Nephron progenitor cell (in vitro differentiated cells): ENCODE measurements at regions not wholly inside any gene's neighbourhood (a gene's known extent, or its start where the extent isn't known, plus 50 kb on each side); places are given as distances from the start of the nearest gene placed in this dataset.
"Not testable (repeated sequence)": the region's sequence is repeated elsewhere in the genome, so short reads cannot be mapped to it uniquely, and the experiment has no call there.

Experiments used
- DNase-seq: peaks from one replicate; pipeline ENCODE4 v3.0.0; 2021
- H3K27ac Mint-ChIP-seq: 2 replicates; pipeline ENCODE4 v1.8.0; 2021; ENCODE audit warnings: mild to moderate bottlenecking, moderate library complexity, mixed read lengths
- H3K27me3 Mint-ChIP-seq: 2 replicates; pipeline ENCODE4 v1.8.0; 2021; ENCODE audit warnings: mild to moderate bottlenecking, low read depth, mixed read lengths; ENCODE audit not compliant: poor library complexity
- H3K36me3 Mint-ChIP-seq: 2 replicates; pipeline ENCODE4 v1.8.0; 2021; ENCODE audit warnings: low read depth, mixed read lengths
- H3K4me1 Mint-ChIP-seq: 2 replicates; pipeline ENCODE4 v1.8.0; 2021; ENCODE audit warnings: mixed read lengths
- H3K4me3 Mint-ChIP-seq: 2 replicates; pipeline ENCODE4 v1.8.0; 2021; ENCODE audit warnings: mild to moderate bottlenecking, moderate library complexity, mixed read lengths
- H3K9me3 Mint-ChIP-seq: 2 replicates; pipeline ENCODE4 v1.8.0; 2021; ENCODE audit warnings: mild to moderate bottlenecking, moderate library complexity, mixed read lengths
- TF ChIP-seq, protein P1 (sequence below): fragments of 200-600 bp; sonication (generic); IDR thresholded peaks from 2 replicates; pipeline ENCODE4 v1.5.0; 2021; ENCODE audit warnings: antibody characterized with exemption

DNA sequence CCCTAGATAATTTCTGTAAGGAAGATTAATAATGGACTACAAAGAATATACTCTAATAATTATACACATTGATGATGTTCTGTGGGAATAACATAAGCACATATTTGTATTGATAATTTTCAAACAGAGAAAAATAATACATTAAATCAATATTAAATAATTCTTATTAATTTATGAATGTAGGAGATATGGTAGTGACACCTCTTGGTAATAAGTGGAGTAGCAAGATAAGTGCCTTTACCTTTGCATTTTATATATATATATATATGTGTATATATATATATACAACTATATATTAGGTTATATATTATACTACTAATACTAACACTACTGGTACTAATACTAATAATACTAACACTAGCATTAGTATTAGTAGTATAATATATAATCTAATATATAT is 905.8 kb downstream of the SLITRK1 start:
- no peak for DNase-seq
- TF ChIP-seq, protein P1, sequence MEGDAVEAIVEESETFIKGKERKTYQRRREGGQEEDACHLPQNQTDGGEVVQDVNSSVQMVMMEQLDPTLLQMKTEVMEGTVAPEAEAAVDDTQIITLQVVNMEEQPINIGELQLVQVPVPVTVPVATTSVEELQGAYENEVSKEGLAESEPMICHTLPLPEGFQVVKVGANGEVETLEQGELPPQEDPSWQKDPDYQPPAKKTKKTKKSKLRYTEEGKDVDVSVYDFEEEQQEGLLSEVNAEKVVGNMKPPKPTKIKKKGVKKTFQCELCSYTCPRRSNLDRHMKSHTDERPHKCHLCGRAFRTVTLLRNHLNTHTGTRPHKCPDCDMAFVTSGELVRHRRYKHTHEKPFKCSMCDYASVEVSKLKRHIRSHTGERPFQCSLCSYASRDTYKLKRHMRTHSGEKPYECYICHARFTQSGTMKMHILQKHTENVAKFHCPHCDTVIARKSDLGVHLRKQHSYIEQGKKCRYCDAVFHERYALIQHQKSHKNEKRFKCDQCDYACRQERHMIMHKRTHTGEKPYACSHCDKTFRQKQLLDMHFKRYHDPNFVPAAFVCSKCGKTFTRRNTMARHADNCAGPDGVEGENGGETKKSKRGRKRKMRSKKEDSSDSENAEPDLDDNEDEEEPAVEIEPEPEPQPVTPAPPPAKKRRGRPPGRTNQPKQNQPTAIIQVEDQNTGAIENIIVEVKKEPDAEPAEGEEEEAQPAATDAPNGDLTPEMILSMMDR = no peak
- H3K4me1 Mint-ChIP-seq = no peaks in the 10 kb centered on the region

DNA sequence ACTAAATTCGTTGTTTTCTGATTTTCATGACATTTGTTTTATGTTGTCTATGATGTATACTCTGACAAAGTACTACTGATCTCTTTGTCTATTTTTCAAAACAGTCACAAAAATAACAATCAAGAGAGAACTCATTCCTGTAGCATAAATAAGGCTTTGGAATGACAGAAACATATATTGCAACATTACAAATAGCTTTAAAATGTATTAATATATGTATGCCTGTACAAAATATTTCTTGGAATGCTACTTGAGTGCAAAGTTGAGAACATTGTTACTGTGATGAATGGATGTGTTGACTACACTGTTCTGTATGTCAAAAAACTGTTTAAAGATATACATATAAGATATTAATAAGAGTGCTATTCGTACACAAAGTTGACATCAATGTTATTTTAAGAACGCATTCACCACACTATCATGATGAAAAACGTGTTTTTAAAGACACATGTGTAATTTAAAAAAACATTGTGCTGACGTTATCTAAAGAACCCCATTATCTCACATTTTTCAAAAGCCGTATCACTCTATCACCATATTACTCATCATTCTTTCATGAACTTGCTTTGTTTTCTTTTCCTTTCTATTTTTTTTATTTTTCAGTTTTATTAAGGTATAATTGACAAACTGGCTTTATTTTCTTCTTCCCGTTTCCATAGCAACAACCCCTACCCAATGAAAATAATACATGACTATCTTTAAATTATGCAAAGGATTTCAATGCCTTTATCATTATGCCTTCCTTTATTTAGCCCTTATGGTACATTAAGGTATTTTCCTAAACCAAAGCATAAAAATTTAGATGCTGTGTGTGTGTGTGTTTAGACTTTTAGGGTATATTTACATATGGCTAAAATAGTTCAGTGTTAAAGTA is 918.8 kb downstream of the SLITRK1 start:
- Mint-ChIP-seq H3K27ac (no peak overlapping the region), H3K36me3 (no peaks in the 10 kb centered on the region), H3K4me1 (peaks cover 16% of the 10 kb centered on the region), H3K27me3 (peaks cover 7% of the 10 kb centered on the region), H3K9me3 (no peaks in the 10 kb centered on the region), H3K4me3 (no peak overlapping the region)
- no peak for DNase-seq
- TF ChIP-seq, protein P1 = no peak

More for the DNA sequence above, 905.8 kb downstream of the SLITRK1 start:
- no peak overlapping the region for H3K27ac Mint-ChIP-seq
- H3K4me3 Mint-ChIP-seq = no peak overlapping the region
- no peaks in the 10 kb centered on the region for H3K27me3 Mint-ChIP-seq
- no peaks in the 10 kb centered on the region for H3K9me3 Mint-ChIP-seq
- no peaks in the 10 kb centered on the region for H3K36me3 Mint-ChIP-seq

DNA sequence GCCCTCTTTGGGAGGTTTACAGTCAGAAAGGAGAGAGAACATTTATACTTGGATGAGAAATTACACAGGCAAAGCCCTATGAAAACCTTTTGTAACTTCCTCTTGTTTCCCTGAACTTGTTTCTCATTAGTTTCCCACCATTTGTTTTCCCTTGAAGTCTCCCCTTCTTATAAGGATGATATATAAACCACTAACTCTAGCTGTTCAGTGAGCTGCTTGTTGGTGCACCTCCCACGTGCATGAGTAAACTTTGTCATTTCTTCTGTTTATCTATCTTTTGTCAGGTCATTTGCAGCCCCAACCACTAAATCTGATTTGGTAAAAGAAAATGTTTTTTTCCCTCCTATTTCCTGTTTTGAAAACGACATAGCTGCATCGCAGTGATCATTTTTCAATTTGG is 919.9 kb downstream of the SLITRK1 start:
- H3K4me1 Mint-ChIP-seq = peaks cover 16% of the 10 kb centered on the region
- H3K36me3 Mint-ChIP-seq = no peaks in the 10 kb centered on the region
- peaks cover 7% of the 10 kb centered on the region for H3K27me3 Mint-ChIP-seq
- no peaks in the 10 kb centered on the region for H3K9me3 Mint-ChIP-seq
- TF ChIP-seq, protein P1 = no peak
- no peak overlapping the region for H3K4me3 Mint-ChIP-seq
- peak overlapping the region; percentile 91 for H3K27ac Mint-ChIP-seq
- no peak for DNase-seq

DNA sequence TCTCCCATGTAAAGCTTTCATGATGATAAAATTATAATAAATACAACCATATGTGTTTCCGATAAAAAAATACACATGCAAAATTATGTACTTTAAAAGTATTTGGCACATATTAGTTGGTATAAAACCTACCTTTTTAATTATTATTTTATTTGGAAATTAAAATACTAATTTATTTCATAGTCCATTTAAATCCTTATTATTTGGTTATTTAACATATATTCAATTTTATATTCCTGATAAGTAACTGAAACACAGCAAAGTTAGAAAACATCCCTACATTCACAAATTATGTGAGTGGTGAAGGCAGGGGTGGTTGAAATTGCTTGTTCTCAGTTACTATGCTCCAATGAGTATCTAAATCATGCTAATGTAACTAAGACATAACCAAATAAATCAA is 920.5 kb downstream of the SLITRK1 start:
- peaks cover 7% of the 10 kb centered on the region for H3K27me3 Mint-ChIP-seq
- no peak overlapping the region for H3K4me3 Mint-ChIP-seq
- no peak for DNase-seq
- H3K36me3 Mint-ChIP-seq = no peaks in the 10 kb centered on the region
- peak overlapping the region; percentile 91 for H3K27ac Mint-ChIP-seq
- TF ChIP-seq, protein P1 = no peak
- no peaks in the 10 kb centered on the region for H3K9me3 Mint-ChIP-seq
- peaks cover 16% of the 10 kb centered on the region for H3K4me1 Mint-ChIP-seq

DNA sequence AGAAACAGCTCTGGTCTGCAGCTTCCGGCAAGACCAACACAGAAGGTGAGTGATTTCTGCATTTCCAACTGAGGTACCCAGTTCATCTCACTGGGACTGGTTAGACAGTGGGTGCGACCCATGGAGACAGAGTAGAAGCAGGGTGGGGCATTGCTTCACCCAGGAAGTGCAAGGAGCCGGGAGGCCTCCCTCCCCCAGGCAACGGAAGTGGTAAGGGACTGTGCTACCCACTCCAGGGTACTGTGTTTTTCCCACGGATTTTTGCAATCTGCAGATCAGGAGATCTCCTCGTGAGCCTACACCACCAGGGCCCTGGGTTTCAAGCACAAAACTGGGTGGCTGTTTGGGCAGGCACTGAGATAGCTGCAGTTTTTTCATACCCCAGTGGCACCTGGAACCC is 929.9 kb downstream of the SLITRK1 start:
- not testable (repeated sequence) for H3K27ac Mint-ChIP-seq, H3K27me3 Mint-ChIP-seq, H3K9me3 Mint-ChIP-seq, DNase-seq, H3K4me1 Mint-ChIP-seq, H3K4me3 Mint-ChIP-seq, H3K36me3 Mint-ChIP-seq

DNA sequence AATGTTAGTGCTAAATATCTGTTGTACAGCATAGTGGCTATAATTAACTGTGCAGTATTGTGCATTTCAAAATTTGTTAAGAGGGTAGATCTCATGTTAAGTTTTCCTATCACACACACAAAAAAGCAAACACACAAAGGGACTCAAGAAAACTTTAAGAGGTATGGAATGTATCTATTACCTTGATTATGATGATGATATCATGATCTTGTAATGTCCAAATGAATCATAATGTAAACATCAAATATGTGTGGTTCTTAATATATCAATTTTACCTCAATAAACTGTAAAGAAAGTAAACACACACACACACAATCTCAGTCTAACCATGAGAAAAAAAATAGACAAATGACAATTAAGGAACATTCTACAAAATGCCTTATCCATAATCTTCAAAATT is 934.6 kb downstream of the SLITRK1 start:
- Mint-ChIP-seq H3K4me3 (no peak overlapping the region), H3K36me3 (no peaks in the 10 kb centered on the region), H3K9me3 (no peaks in the 10 kb centered on the region), H3K27ac (no peak overlapping the region), H3K4me1 (no peaks in the 10 kb centered on the region), H3K27me3 (no peaks in the 10 kb centered on the region)
- DNase-seq = no peak
- TF ChIP-seq, protein P1 = no peak
